Choroid plexus epithelial cell (primary cell): ENCODE measurements at regions not wholly inside any gene's neighbourhood (a gene's known extent, or its start where the extent isn't known, plus 50 kb on each side); places are given as distances from the start of the nearest gene placed in this dataset.
A peak's percentile ranks its signal among the peaks of the same experiment; 100 is the strongest.

Experiments used
- DNase-seq: peaks from one replicate; pipeline ENCODE4 v3.0.0-alpha.2; 2010; ENCODE audit warnings: low read depth
- H3K4me3 ChIP-seq: 2 replicates; pipeline ENCODE4 v1.5.1; 2011; ENCODE audit warnings: low read depth, mild to moderate bottlenecking, control low read depth, low read length, moderate library complexity
- TF ChIP-seq, protein P1 (sequence below): conservative IDR thresholded peaks from 2 replicates; pipeline ENCODE4 v1.5.1; 2011; ENCODE audit warnings: low read depth, mild to moderate bottlenecking, control low read depth, inconsistent platforms, low read length, moderate library complexity

GRCh38 chr9:90100014-90100413 is 495.2 kb downstream of the GADD45G start:
- DNase-seq, result peak; percentile 2
- no peak overlapping the region for H3K4me3 ChIP-seq
- TF ChIP-seq, protein P1, sequence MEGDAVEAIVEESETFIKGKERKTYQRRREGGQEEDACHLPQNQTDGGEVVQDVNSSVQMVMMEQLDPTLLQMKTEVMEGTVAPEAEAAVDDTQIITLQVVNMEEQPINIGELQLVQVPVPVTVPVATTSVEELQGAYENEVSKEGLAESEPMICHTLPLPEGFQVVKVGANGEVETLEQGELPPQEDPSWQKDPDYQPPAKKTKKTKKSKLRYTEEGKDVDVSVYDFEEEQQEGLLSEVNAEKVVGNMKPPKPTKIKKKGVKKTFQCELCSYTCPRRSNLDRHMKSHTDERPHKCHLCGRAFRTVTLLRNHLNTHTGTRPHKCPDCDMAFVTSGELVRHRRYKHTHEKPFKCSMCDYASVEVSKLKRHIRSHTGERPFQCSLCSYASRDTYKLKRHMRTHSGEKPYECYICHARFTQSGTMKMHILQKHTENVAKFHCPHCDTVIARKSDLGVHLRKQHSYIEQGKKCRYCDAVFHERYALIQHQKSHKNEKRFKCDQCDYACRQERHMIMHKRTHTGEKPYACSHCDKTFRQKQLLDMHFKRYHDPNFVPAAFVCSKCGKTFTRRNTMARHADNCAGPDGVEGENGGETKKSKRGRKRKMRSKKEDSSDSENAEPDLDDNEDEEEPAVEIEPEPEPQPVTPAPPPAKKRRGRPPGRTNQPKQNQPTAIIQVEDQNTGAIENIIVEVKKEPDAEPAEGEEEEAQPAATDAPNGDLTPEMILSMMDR, result no peak

GRCh38 chr9:90102292-90102901 is 497.6 kb downstream of the GADD45G start:
- DNase-seq, result peak; percentile 95
- H3K4me3 ChIP-seq, result no peak overlapping the region
- TF ChIP-seq, protein P1, result peak; percentile 86

DNA sequence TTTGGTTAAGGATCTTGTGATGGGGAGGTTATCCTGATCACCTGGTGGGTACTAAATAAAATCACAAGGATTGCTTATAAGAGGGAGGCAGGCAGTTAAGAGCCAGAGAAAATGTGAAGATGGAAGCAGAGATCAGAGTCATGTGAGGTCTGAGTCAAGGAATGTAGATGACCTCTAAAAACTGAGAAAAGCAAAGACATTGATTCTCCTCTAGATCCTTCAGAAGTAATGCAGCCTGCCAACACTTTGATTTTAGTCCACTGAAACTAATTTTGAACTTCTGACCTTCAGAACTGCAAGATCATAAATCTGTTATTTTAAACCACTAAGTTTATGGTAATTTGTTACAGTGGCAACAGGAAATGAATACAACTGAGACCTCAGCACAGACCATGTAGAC is 499.0 kb downstream of the GADD45G start:
- H3K4me3 ChIP-seq, result no peak overlapping the region
- no peak for DNase-seq
- TF ChIP-seq, protein P1, result no peak

DNA sequence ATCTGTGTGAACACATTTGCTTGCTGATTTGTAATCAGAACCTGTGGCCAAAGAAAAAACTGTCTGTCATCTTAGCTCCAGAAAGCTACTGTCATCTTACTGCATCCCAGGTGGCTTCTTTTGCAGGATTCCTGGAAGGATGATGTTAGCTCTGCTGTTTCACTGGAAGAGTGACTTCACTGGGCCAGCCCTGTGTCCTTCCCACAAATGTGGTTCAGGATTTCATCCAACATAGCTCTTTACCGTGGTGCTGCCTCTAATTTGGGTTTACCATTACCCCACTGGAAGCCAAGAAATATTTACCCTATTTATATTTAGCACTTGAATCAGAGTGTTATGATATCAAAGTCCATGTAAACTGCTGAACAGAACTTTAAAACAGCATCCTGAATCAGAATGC is 501.0 kb downstream of the GADD45G start:
- H3K4me3 ChIP-seq, result no peak overlapping the region
- no peak for DNase-seq

GRCh38 chr9:90107040-90107725 is 502.4 kb downstream of the GADD45G start:
- TF ChIP-seq, protein P1, result no peak
- no peak for DNase-seq
- H3K4me3 ChIP-seq, result no peak overlapping the region

More for the DNA sequence above, 501.0 kb downstream of the GADD45G start:
- TF ChIP-seq, protein P1, result no peak

GRCh38 chr9:90107726-90108655 is 503.2 kb downstream of the GADD45G start:
- no peak for DNase-seq
- TF ChIP-seq, protein P1, result no peak
- no peak overlapping the region for H3K4me3 ChIP-seq
